Uterus (tissue), 3 donors: ENCODE measurements at regions not wholly inside any gene's neighbourhood (a gene's known extent, or its start where the extent isn't known, plus 50 kb on each side); places are given as distances from the start of the nearest gene placed in this dataset.

ENCODE experiments used
- DNase-seq, 2 donors: peaks; one replicate each; pipeline ENCODE4 v3.0.0-alpha.2; 2019 to 2020
- H3K27ac ChIP-seq, 2 donors: fragments of 200-600 bp; sonication (generic); 1 replicate in 1 of 2; 2 replicates in 1 of 2; pipeline ENCODE4 v1.5.1; 2016 to 2018
- H3K27me3 ChIP-seq, 2 donors: fragments of 200-600 bp; sonication (generic); one replicate each; pipeline ENCODE4 v1.5.1; 2018 to 2019; ENCODE audit warnings: control low read depth in 1 of 2
- H3K36me3 ChIP-seq, 2 donors: fragments of 200-600 bp; sonication (generic); one replicate each; pipeline ENCODE4 v1.5.1; 2019; ENCODE audit warnings: control low read depth in 1 of 2
- H3K4me1 ChIP-seq, 2 donors: fragments of 200-600 bp; sonication (generic); one replicate each; pipeline ENCODE4 v1.5.1; 2018 to 2019; ENCODE audit warnings: control low read depth in 1 of 2
- H3K4me3 ChIP-seq, 2 donors: fragments of 200-600 bp; sonication (generic); 1 replicate in 1 of 2; 2 replicates in 1 of 2; pipeline ENCODE4 v1.5.1; 2018 to 2019; ENCODE audit warnings: mild to moderate bottlenecking in 1 of 2
- H3K9me3 ChIP-seq, 2 donors: fragments of 200-600 bp; sonication (generic); one replicate each; pipeline ENCODE4 v1.5.1; 2019; ENCODE audit warnings: control low read depth in 1 of 2
- POLR2A ChIP-seq, 2 donors: fragments of 450-650 bp; IDR thresholded peaks; one replicate each; pipeline ENCODE4 v1.6.1; 2016; ENCODE audit warnings: antibody characterized with exemption in 2 of 2, mild to moderate bottlenecking in 1 of 2, moderate library complexity in 1 of 2
- intact Hi-C: fragments of 100-400 bp; cut with DNase I; formaldehyde crosslinking; loops from one replicate; pipeline ENCODE4 v1.15.1; 2023; ENCODE audit warnings: low total_unique reads
- TF ChIP-seq, protein P1 (sequence below), 4 experiments: fragments of 200-600 bp in 2 of 4; fragments of 450-650 bp in 2 of 4; sonication (generic) in 2 of 4; IDR thresholded peaks; one replicate each; pipeline ENCODE4 v1.5.1; 2016 to 2019; ENCODE audit warnings: antibody characterized with exemption in 4 of 4, mild to moderate bottlenecking in 2 of 4, moderate library complexity in 1 of 4
- donor health status: DM: yes; HTN: yes; CAD: no.

GRCh38 chr9:86713970-86714369 lies 233.3 kb downstream of the GAS1 start:
- DNase-seq: no peak
- Histone ChIP-seq H3K9me3 (no peaks in the 10 kb centered on the region), H3K27ac (peak overlapping the region; percentile 58 to 62), H3K4me1 (no peaks in the 10 kb centered on the region), H3K4me3 (no peak overlapping the region), H3K36me3 (no peaks in the 10 kb centered on the region), H3K27me3 (no peaks in the 10 kb centered on the region)
- TF ChIP-seq, protein P1, sequence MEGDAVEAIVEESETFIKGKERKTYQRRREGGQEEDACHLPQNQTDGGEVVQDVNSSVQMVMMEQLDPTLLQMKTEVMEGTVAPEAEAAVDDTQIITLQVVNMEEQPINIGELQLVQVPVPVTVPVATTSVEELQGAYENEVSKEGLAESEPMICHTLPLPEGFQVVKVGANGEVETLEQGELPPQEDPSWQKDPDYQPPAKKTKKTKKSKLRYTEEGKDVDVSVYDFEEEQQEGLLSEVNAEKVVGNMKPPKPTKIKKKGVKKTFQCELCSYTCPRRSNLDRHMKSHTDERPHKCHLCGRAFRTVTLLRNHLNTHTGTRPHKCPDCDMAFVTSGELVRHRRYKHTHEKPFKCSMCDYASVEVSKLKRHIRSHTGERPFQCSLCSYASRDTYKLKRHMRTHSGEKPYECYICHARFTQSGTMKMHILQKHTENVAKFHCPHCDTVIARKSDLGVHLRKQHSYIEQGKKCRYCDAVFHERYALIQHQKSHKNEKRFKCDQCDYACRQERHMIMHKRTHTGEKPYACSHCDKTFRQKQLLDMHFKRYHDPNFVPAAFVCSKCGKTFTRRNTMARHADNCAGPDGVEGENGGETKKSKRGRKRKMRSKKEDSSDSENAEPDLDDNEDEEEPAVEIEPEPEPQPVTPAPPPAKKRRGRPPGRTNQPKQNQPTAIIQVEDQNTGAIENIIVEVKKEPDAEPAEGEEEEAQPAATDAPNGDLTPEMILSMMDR (IDR thresholded peaks at IDR 0.05): no peak
- TF ChIP-seq POLR2A (IDR thresholded peaks at IDR 0.05): no peak
- intact Hi-C loops: no loop called here

- intact Hi-C loops: no loop called here
- TF ChIP-seq, protein P1 (IDR thresholded peaks at IDR 0.05): no peak
- DNase-seq: no peak
- no peaks in the 10 kb centered on the region for H3K36me3 ChIP-seq
- H3K27ac ChIP-seq: peak overlapping the region; percentile 58 to 62
- H3K27me3 ChIP-seq: no peaks in the 10 kb centered on the region
- no peaks in the 10 kb centered on the region for H3K4me1 ChIP-seq
- H3K4me3 ChIP-seq: no peak overlapping the region
- no peaks in the 10 kb centered on the region for H3K9me3 ChIP-seq
These were observed 233.8 kb downstream of the GAS1 start for GRCh38 chr9:86713470-86713869.

GRCh38 chr9:86708918-86709835 lies 238.1 kb downstream of the GAS1 start:
- no peak for DNase-seq
- TF ChIP-seq, protein P1 (IDR thresholded peaks at IDR 0.05): no peak
- no peak for TF ChIP-seq POLR2A (IDR thresholded peaks at IDR 0.05)
- Histone ChIP-seq H3K27me3 (no peaks in the 10 kb centered on the region), H3K4me3 (no peak overlapping the region), H3K9me3 (no peaks in the 10 kb centered on the region), H3K36me3 (no peaks in the 10 kb centered on the region), H3K4me1 (no peaks in the 10 kb centered on the region), H3K27ac (peak overlapping the region in 1 of 2 donors; percentile 28)
- intact Hi-C loops: no loop called here

DNA sequence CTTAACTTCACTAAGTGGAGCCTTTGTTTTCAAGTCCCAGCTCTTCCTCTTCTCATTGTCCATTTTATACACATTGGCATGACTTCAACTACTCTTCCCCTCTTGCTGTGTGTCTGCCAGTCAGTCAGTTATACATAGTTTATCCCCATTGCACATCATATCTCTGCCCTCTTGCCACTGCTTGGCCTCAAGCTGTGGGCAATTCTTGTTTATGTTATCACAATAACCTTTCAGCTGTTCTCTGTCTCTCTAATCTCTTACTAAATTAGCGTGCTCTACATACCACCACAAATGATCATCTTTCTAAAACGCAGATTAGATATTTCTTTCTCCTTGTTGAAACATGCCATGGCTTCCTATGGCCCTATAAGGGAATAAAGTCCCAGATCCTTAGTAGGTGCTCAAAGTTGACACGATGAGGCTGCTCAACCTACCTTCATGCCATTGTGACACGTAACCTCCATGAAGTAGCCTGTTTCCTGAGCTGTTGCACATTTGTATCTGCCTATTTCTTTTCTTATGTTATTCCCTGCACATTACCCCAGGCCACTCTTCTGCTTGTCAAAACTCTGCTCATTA lies 239.3 kb downstream of the GAS1 start:
- H3K4me1 ChIP-seq: no peaks in the 10 kb centered on the region
- H3K9me3 ChIP-seq: no peaks in the 10 kb centered on the region
- DNase-seq: no peak
- H3K27me3 ChIP-seq: no peaks in the 10 kb centered on the region
- TF ChIP-seq, protein P1 (IDR thresholded peaks at IDR 0.05): no peak
- intact Hi-C loops: no loop called here
- no peak overlapping the region for H3K4me3 ChIP-seq
- H3K36me3 ChIP-seq: no peaks in the 10 kb centered on the region
- H3K27ac ChIP-seq: peak overlapping the region in 1 of 2 donors; percentile 5

- Histone ChIP-seq H3K4me1 (peaks cover 2 to 3% of the 10 kb centered on the region in 2 donors), H3K27me3 (no peaks in the 10 kb centered on the region), H3K27ac (peak overlapping the region; percentile 34 to 65), H3K4me3 (no peak overlapping the region), H3K9me3 (no peaks in the 10 kb centered on the region), H3K36me3 (no peaks in the 10 kb centered on the region)
- intact Hi-C loops: no loop called here
- TF ChIP-seq POLR2A (IDR thresholded peaks at IDR 0.05): no peak
- TF ChIP-seq, protein P1 (IDR thresholded peaks at IDR 0.05): no peak
- DNase-seq: no peak
These were observed 240.9 kb downstream of the GAS1 start for GRCh38 chr9:86706391-86706790.
